ENCODE measurements at regions not wholly inside any gene's neighbourhood (a gene's known extent, or its start where the extent isn't known, plus 50 kb on each side); places are given as distances from the start of the nearest gene placed in this dataset.

DNA sequence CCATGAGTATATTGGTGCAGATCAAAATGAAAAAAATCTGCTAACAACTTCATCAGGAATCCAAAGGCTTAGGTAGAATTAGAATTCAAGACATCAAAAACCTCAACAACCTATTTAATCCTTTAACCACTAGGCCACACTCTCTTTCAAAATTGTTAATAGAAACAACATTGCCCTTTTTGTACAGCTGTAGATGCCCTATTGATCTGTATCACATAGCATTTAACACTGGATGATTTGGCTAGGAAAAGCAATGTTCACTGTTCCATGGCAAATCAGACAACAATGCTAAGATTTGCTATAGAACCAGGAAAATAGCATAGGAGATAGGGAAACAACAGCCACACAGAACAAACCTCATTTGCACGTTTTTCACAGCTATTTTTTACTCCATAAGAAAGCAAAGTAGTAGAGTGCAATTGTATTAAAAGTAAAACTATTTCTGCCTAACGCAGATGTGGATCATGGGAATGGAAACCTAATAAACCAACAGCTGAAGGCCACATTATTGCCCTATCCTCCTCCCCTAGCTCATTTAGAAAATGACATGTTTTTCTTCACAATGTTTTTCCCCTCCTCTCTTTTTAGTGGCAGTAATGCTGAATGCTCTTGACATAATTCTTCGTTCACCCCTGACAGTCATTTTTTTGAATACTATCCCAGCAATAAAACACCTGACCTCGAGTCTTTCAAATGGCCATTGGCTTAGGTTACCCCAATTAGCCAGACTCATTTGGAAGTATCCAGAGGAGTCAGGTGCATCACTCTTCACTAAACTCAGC lies 373.0 kb upstream of the CCNH start:
- TF ChIP-seq, protein P1, sequence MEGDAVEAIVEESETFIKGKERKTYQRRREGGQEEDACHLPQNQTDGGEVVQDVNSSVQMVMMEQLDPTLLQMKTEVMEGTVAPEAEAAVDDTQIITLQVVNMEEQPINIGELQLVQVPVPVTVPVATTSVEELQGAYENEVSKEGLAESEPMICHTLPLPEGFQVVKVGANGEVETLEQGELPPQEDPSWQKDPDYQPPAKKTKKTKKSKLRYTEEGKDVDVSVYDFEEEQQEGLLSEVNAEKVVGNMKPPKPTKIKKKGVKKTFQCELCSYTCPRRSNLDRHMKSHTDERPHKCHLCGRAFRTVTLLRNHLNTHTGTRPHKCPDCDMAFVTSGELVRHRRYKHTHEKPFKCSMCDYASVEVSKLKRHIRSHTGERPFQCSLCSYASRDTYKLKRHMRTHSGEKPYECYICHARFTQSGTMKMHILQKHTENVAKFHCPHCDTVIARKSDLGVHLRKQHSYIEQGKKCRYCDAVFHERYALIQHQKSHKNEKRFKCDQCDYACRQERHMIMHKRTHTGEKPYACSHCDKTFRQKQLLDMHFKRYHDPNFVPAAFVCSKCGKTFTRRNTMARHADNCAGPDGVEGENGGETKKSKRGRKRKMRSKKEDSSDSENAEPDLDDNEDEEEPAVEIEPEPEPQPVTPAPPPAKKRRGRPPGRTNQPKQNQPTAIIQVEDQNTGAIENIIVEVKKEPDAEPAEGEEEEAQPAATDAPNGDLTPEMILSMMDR (conservative IDR thresholded peaks at IDR 0.05 in 1 of 2, IDR thresholded peaks at IDR 0.05 in 1 of 2; ENCODE audit: extremely low read depth in 1 of 2, insufficient read depth in 1 of 2, low read depth in 1 of 2, low read length in 2 of 2): no peak
- TF ChIP-seq EZH2 (IDR thresholded peaks at IDR 0.05; ENCODE audit: borderline replicate concordance, low read length): no peak
